ENCODE measurements at regions not wholly inside any gene's neighbourhood (a gene's known extent, or its start where the extent isn't known, plus 50 kb on each side); places are given as distances from the start of the nearest gene placed in this dataset.

GRCh38 chr4:85177092-85177491, 210.6 kb upstream of the WDFY3 start:
- Histone ChIP-seq H3F3A (ENCODE audit: insufficient read depth, low read length) (no peaks in the 10 kb centered on the region), H3K27ac (ENCODE audit: low read length) (no peak overlapping the region), H3K9me2 (replicated peaks; ENCODE audit: insufficient read depth, low read length) (no peaks in the 10 kb centered on the region), H3K4me3 (ENCODE audit: low read length) (no peak overlapping the region), H2AFZ (ENCODE audit: low read length) (no peak overlapping the region), H4K20me1 (ENCODE audit: insufficient read depth, low read length) (no peaks in the 10 kb centered on the region), H3K36me3 (replicated peaks; ENCODE audit: insufficient read depth, low read length) (no peaks in the 10 kb centered on the region), H3K4me1 (ENCODE audit: low read length) (no peaks in the 10 kb centered on the region), H3K9ac (ENCODE audit: low read length) (no peak overlapping the region), H3K79me2 (ENCODE audit: low read length) (no peaks in the 10 kb centered on the region), H3K9me3 (replicated peaks; ENCODE audit: insufficient read depth, low read length) (no peaks in the 10 kb centered on the region), H3K4me2 (ENCODE audit: low read depth, low read length) (no peak overlapping the region), H3K27me3 (replicated peaks; ENCODE audit: insufficient read depth, low read length) (no peaks in the 10 kb centered on the region)
- TF ChIP-seq EZH2phosphoT487 (IDR thresholded peaks at IDR 0.05; ENCODE audit: low read length) (no peak), CTCF (IDR thresholded peaks at IDR 0.05; ENCODE audit: low read length) (no peak), EZH2 (optimal IDR thresholded peaks at IDR 0.05; ENCODE audit: low read depth, low read length) (no peak)
- no peak for DNase-seq

DNA sequence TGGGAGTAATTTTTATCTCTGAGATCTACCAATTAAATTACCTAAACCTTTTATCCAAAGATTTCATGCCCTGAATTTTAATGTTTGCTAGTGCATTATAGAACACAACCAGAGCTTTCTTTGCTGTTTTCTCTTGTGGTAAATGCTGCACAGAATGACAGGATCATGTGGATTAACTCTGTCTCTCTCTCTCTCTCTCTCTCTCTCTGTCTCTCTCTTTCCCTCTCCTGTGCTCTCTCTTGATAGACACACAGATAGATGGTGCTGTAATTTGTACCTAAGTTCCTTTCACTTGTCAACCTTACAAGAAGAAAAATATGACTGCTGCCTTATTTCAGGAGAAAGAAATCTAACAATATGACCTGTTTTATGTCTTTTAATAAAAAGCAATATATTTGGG, 211.2 kb upstream of the WDFY3 start:
- Histone ChIP-seq H3K36me3 (replicated peaks; ENCODE audit: insufficient read depth, low read length) (no peaks in the 10 kb centered on the region), H3K27me3 (replicated peaks; ENCODE audit: insufficient read depth, low read length) (no peaks in the 10 kb centered on the region), H3K9me3 (replicated peaks; ENCODE audit: insufficient read depth, low read length) (no peaks in the 10 kb centered on the region), H3K27ac (ENCODE audit: low read length) (no peak overlapping the region), H3K4me3 (ENCODE audit: low read length) (no peak overlapping the region), H3K4me1 (ENCODE audit: low read length) (no peaks in the 10 kb centered on the region), H3K9ac (ENCODE audit: low read length) (no peak overlapping the region), H3K9me2 (replicated peaks; ENCODE audit: insufficient read depth, low read length) (no peaks in the 10 kb centered on the region), H3K79me2 (ENCODE audit: low read length) (no peaks in the 10 kb centered on the region), H3K4me2 (ENCODE audit: low read depth, low read length) (no peak overlapping the region), H4K20me1 (ENCODE audit: insufficient read depth, low read length) (no peaks in the 10 kb centered on the region), H2AFZ (ENCODE audit: low read length) (no peak overlapping the region), H3F3A (ENCODE audit: insufficient read depth, low read length) (no peaks in the 10 kb centered on the region)
- TF ChIP-seq EZH2phosphoT487 (IDR thresholded peaks at IDR 0.05; ENCODE audit: low read length) (no peak), CTCF (IDR thresholded peaks at IDR 0.05; ENCODE audit: low read length) (no peak), EZH2 (optimal IDR thresholded peaks at IDR 0.05; ENCODE audit: low read depth, low read length) (no peak)
- DNase-seq, result no peak

GRCh38 chr4:85180533-85180932, 214.0 kb upstream of the WDFY3 start:
- no peak for TF ChIP-seq EZH2phosphoT487 (IDR thresholded peaks at IDR 0.05; ENCODE audit: low read length)
- no peak for TF ChIP-seq EZH2 (optimal IDR thresholded peaks at IDR 0.05; ENCODE audit: low read depth, low read length)
- no peak for TF ChIP-seq CTCF (IDR thresholded peaks at IDR 0.05; ENCODE audit: low read length)
- Histone ChIP-seq H3K4me3 (ENCODE audit: low read length) (no peak overlapping the region), H3K9me2 (replicated peaks; ENCODE audit: insufficient read depth, low read length) (no peaks in the 10 kb centered on the region), H3K4me1 (ENCODE audit: low read length) (no peaks in the 10 kb centered on the region), H3K36me3 (replicated peaks; ENCODE audit: insufficient read depth, low read length) (no peaks in the 10 kb centered on the region), H2AFZ (ENCODE audit: low read length) (no peak overlapping the region), H3K79me2 (ENCODE audit: low read length) (no peaks in the 10 kb centered on the region), H3K4me2 (ENCODE audit: low read depth, low read length) (no peak overlapping the region), H3K27ac (ENCODE audit: low read length) (no peak overlapping the region), H4K20me1 (ENCODE audit: insufficient read depth, low read length) (no peaks in the 10 kb centered on the region), H3K27me3 (replicated peaks; ENCODE audit: insufficient read depth, low read length) (no peaks in the 10 kb centered on the region), H3K9ac (ENCODE audit: low read length) (no peak overlapping the region), H3K9me3 (replicated peaks; ENCODE audit: insufficient read depth, low read length) (no peaks in the 10 kb centered on the region), H3F3A (ENCODE audit: insufficient read depth, low read length) (no peaks in the 10 kb centered on the region)
- no peak for DNase-seq
